ENCODE measurements at regions not wholly inside any gene's neighbourhood (a gene's known extent, or its start where the extent isn't known, plus 50 kb on each side); places are given as distances from the start of the nearest gene placed in this dataset.

GRCh38 chr2:221153226-221153625 is 418.9 kb downstream of the EPHA4 start:
- no peak for DNase-seq (ENCODE audit: low read depth in 1 of 2, low spot score in 2 of 2)
- no peak overlapping the region for H3K4me3 ChIP-seq
- no peaks in the 10 kb centered on the region for H3K9me3 ChIP-seq (replicated peaks)
- no peaks in the 10 kb centered on the region for H3K36me3 ChIP-seq
- no peak overlapping the region for H3K27ac ChIP-seq
- H3K4me1 ChIP-seq (replicated peaks): no peaks in the 10 kb centered on the region
- no peaks in the 10 kb centered on the region for H3K27me3 ChIP-seq (replicated peaks)

GRCh38 chr2:221154176-221154575 is 417.9 kb downstream of the EPHA4 start:
- Histone ChIP-seq H3K4me1 (replicated peaks) (no peaks in the 10 kb centered on the region), H3K9me3 (replicated peaks) (no peaks in the 10 kb centered on the region), H3K27me3 (replicated peaks) (no peaks in the 10 kb centered on the region), H3K4me3 (no peak overlapping the region), H3K27ac (no peak overlapping the region), H3K36me3 (no peaks in the 10 kb centered on the region)
- no peak for DNase-seq (ENCODE audit: low read depth in 1 of 2, low spot score in 2 of 2)

- Histone ChIP-seq H3K27me3 (replicated peaks) (no peaks in the 10 kb centered on the region), H3K9me3 (replicated peaks) (no peaks in the 10 kb centered on the region)
- DNase-seq (ENCODE audit: low read depth in 1 of 2, low spot score in 2 of 2): no peak
Observed at GRCh38 chr2:221156062-221156734, 415.9 kb downstream of the EPHA4 start.

GRCh38 chr2:221161186-221161585 is 410.9 kb downstream of the EPHA4 start:
- DNase-seq (ENCODE audit: low read depth in 1 of 2, low spot score in 2 of 2): no peak
- H3K4me3 ChIP-seq: no peak overlapping the region

More at GRCh38 chr2:221156062-221156734, 415.9 kb downstream of the EPHA4 start:
- Histone ChIP-seq H3K27ac (no peak overlapping the region), H3K4me3 (no peak overlapping the region), H3K4me1 (replicated peaks) (no peaks in the 10 kb centered on the region), H3K36me3 (no peaks in the 10 kb centered on the region)

GRCh38 chr2:221166292-221166691 is 405.8 kb downstream of the EPHA4 start:
- Histone ChIP-seq H3K27ac (no peak overlapping the region), H3K9me3 (replicated peaks) (no peaks in the 10 kb centered on the region), H3K27me3 (replicated peaks) (no peaks in the 10 kb centered on the region), H3K4me3 (no peak overlapping the region), H3K4me1 (replicated peaks) (no peaks in the 10 kb centered on the region), H3K36me3 (no peaks in the 10 kb centered on the region)
- DNase-seq (ENCODE audit: low read depth in 1 of 2, low spot score in 2 of 2): no peak

More at GRCh38 chr2:221161186-221161585, 410.9 kb downstream of the EPHA4 start:
- no peaks in the 10 kb centered on the region for H3K9me3 ChIP-seq (replicated peaks)
- no peaks in the 10 kb centered on the region for H3K36me3 ChIP-seq
- H3K27me3 ChIP-seq (replicated peaks): no peaks in the 10 kb centered on the region
- no peaks in the 10 kb centered on the region for H3K4me1 ChIP-seq (replicated peaks)
- H3K27ac ChIP-seq: no peak overlapping the region

- Histone ChIP-seq H3K27me3 (replicated peaks) (no peaks in the 10 kb centered on the region), H3K36me3 (no peaks in the 10 kb centered on the region), H3K9me3 (replicated peaks) (no peaks in the 10 kb centered on the region), H3K4me1 (replicated peaks) (no peaks in the 10 kb centered on the region), H3K4me3 (no peak overlapping the region), H3K27ac (no peak overlapping the region)
- DNase-seq (ENCODE audit: low read depth in 1 of 2, low spot score in 2 of 2): no peak
Observed at GRCh38 chr2:221167561-221167960, 404.5 kb downstream of the EPHA4 start.

GRCh38 chr2:221169724-221170123 is 402.4 kb downstream of the EPHA4 start:
- H3K4me1 ChIP-seq (replicated peaks): no peaks in the 10 kb centered on the region
- no peak overlapping the region for H3K27ac ChIP-seq
- H3K27me3 ChIP-seq (replicated peaks): no peaks in the 10 kb centered on the region
- DNase-seq (ENCODE audit: low read depth in 1 of 2, low spot score in 2 of 2): no peak
- H3K9me3 ChIP-seq (replicated peaks): no peaks in the 10 kb centered on the region
- no peak overlapping the region for H3K4me3 ChIP-seq
- no peaks in the 10 kb centered on the region for H3K36me3 ChIP-seq

GRCh38 chr2:221170548-221170947 is 401.6 kb downstream of the EPHA4 start:
- Histone ChIP-seq H3K27me3 (replicated peaks) (no peaks in the 10 kb centered on the region), H3K36me3 (no peaks in the 10 kb centered on the region), H3K27ac (no peak overlapping the region), H3K9me3 (replicated peaks) (no peaks in the 10 kb centered on the region), H3K4me1 (replicated peaks) (no peaks in the 10 kb centered on the region), H3K4me3 (no peak overlapping the region)
- DNase-seq (ENCODE audit: low read depth in 1 of 2, low spot score in 2 of 2): no peak

- Histone ChIP-seq H3K27ac (no peak overlapping the region), H3K9me3 (replicated peaks) (no peaks in the 10 kb centered on the region), H3K4me1 (replicated peaks) (no peaks in the 10 kb centered on the region), H3K4me3 (no peak overlapping the region), H3K27me3 (replicated peaks) (no peaks in the 10 kb centered on the region), H3K36me3 (no peaks in the 10 kb centered on the region)
- no peak for DNase-seq (ENCODE audit: low read depth in 1 of 2, low spot score in 2 of 2)
Observed at GRCh38 chr2:221176667-221177066, 395.4 kb downstream of the EPHA4 start.

- H3K27ac ChIP-seq: no peak overlapping the region
Observed at GRCh38 chr2:221178139-221178538, 394.0 kb downstream of the EPHA4 start.

GRCh38 chr2:221186873-221187272 is 385.2 kb downstream of the EPHA4 start:
- H3K4me3 ChIP-seq: no peak overlapping the region
- H3K27ac ChIP-seq: no peak overlapping the region
- H3K27me3 ChIP-seq (replicated peaks): no peaks in the 10 kb centered on the region
- DNase-seq (ENCODE audit: low read depth in 1 of 2, low spot score in 2 of 2): no peak
- no peaks in the 10 kb centered on the region for H3K36me3 ChIP-seq
- H3K4me1 ChIP-seq (replicated peaks): no peaks in the 10 kb centered on the region
- H3K9me3 ChIP-seq (replicated peaks): no peaks in the 10 kb centered on the region

More at GRCh38 chr2:221178139-221178538, 394.0 kb downstream of the EPHA4 start:
- H3K4me1 ChIP-seq (replicated peaks): no peaks in the 10 kb centered on the region
- no peak overlapping the region for H3K4me3 ChIP-seq
- no peaks in the 10 kb centered on the region for H3K27me3 ChIP-seq (replicated peaks)
- H3K9me3 ChIP-seq (replicated peaks): no peaks in the 10 kb centered on the region
- no peaks in the 10 kb centered on the region for H3K36me3 ChIP-seq
- DNase-seq (ENCODE audit: low read depth in 1 of 2, low spot score in 2 of 2): no peak

GRCh38 chr2:221189431-221190067 is 382.6 kb downstream of the EPHA4 start:
- H3K27me3 ChIP-seq (replicated peaks): no peaks in the 10 kb centered on the region
- H3K36me3 ChIP-seq: no peaks in the 10 kb centered on the region
- no peaks in the 10 kb centered on the region for H3K9me3 ChIP-seq (replicated peaks)
- no peak overlapping the region for H3K4me3 ChIP-seq
- H3K27ac ChIP-seq: no peak overlapping the region
- no peaks in the 10 kb centered on the region for H3K4me1 ChIP-seq (replicated peaks)
- no peak for DNase-seq (ENCODE audit: low read depth in 1 of 2, low spot score in 2 of 2)

GRCh38 chr2:221195829-221196228 is 376.3 kb downstream of the EPHA4 start:
- DNase-seq (ENCODE audit: low read depth in 1 of 2, low spot score in 2 of 2): no peak
- Histone ChIP-seq H3K9me3 (replicated peaks) (no peaks in the 10 kb centered on the region), H3K27me3 (replicated peaks) (no peaks in the 10 kb centered on the region), H3K4me3 (no peak overlapping the region), H3K36me3 (no peaks in the 10 kb centered on the region), H3K27ac (no peak overlapping the region), H3K4me1 (replicated peaks) (no peaks in the 10 kb centered on the region)

- H3K27ac ChIP-seq: no peak overlapping the region
- H3K27me3 ChIP-seq (replicated peaks): no peaks in the 10 kb centered on the region
- H3K4me3 ChIP-seq: no peak overlapping the region
- no peak for DNase-seq (ENCODE audit: low read depth in 1 of 2, low spot score in 2 of 2)
- H3K9me3 ChIP-seq (replicated peaks): no peaks in the 10 kb centered on the region
- no peaks in the 10 kb centered on the region for H3K4me1 ChIP-seq (replicated peaks)
- no peaks in the 10 kb centered on the region for H3K36me3 ChIP-seq
Observed at GRCh38 chr2:221197225-221197856, 374.8 kb downstream of the EPHA4 start.
